HG03039 (cell line): ENCODE measurements at regions not wholly inside any gene's neighbourhood (a gene's known extent, or its start where the extent isn't known, plus 50 kb on each side); places are given as distances from the start of the nearest gene placed in this dataset.
"Not testable (repeated sequence)": the region's sequence is repeated elsewhere in the genome, so short reads cannot be mapped to it uniquely, and the experiment has no call there.

ENCODE experiments used
- ATAC-seq: cut with Tn5 transposase; IDR thresholded peaks from one replicate; pipeline ENCODE4 v1.9.1; 2021; ENCODE audit warnings: mild to moderate bottlenecking, moderate library complexity; ENCODE audit not compliant: unreplicated experiment

- ATAC-seq, result no peak
Measured at GRCh38 chr12:78331753-78332152, 501.1 kb downstream of the NAV3 start.

- no peak for ATAC-seq
Measured at GRCh38 chr12:78338054-78338785, 507.5 kb downstream of the NAV3 start.

GRCh38 chr12:78340406-78340805 is 509.7 kb downstream of the NAV3 start:
- ATAC-seq, result no peak

GRCh38 chr12:78343657-78344056 is 513.0 kb downstream of the NAV3 start:
- ATAC-seq, result no peak

- no peak for ATAC-seq
Measured at GRCh38 chr12:78359520-78359919, 505.1 kb upstream of the SYT1 start.

GRCh38 chr12:78361683-78362082 is 502.9 kb upstream of the SYT1 start:
- ATAC-seq, result no peak

GRCh38 chr12:78371284-78371683 is 493.3 kb upstream of the SYT1 start:
- no peak for ATAC-seq

GRCh38 chr12:78375461-78375860 is 489.1 kb upstream of the SYT1 start:
- no peak for ATAC-seq

GRCh38 chr12:78376257-78376656 is 488.3 kb upstream of the SYT1 start:
- ATAC-seq, result no peak

GRCh38 chr12:78379065-78379464 is 485.5 kb upstream of the SYT1 start:
- not testable (repeated sequence) for ATAC-seq

GRCh38 chr12:78383414-78383813 is 481.2 kb upstream of the SYT1 start:
- ATAC-seq, result no peak

GRCh38 chr12:78384541-78384940 is 480.0 kb upstream of the SYT1 start:
- no peak for ATAC-seq

GRCh38 chr12:78385541-78385940 is 479.0 kb upstream of the SYT1 start:
- no peak for ATAC-seq

GRCh38 chr12:78386871-78387270 is 477.7 kb upstream of the SYT1 start:
- no peak for ATAC-seq

- no peak for ATAC-seq
Measured at GRCh38 chr12:78387721-78388120, 476.9 kb upstream of the SYT1 start.

GRCh38 chr12:78388461-78388860 is 476.1 kb upstream of the SYT1 start:
- ATAC-seq, result no peak

GRCh38 chr12:78390920-78391319 is 473.7 kb upstream of the SYT1 start:
- no peak for ATAC-seq

GRCh38 chr12:78392918-78393317 is 471.7 kb upstream of the SYT1 start:
- ATAC-seq, result no peak

- no peak for ATAC-seq
Measured at GRCh38 chr12:78395961-78396360, 468.6 kb upstream of the SYT1 start.

GRCh38 chr12:78396538-78396937 is 468.0 kb upstream of the SYT1 start:
- no peak for ATAC-seq

- no peak for ATAC-seq
Measured at GRCh38 chr12:78398750-78399149, 465.8 kb upstream of the SYT1 start.

- no peak for ATAC-seq
Measured at GRCh38 chr12:78402366-78403134, 462.0 kb upstream of the SYT1 start.
